ENCODE measurements at regions not wholly inside any gene's neighbourhood (a gene's known extent, or its start where the extent isn't known, plus 50 kb on each side); places are given as distances from the start of the nearest gene placed in this dataset.

DNA sequence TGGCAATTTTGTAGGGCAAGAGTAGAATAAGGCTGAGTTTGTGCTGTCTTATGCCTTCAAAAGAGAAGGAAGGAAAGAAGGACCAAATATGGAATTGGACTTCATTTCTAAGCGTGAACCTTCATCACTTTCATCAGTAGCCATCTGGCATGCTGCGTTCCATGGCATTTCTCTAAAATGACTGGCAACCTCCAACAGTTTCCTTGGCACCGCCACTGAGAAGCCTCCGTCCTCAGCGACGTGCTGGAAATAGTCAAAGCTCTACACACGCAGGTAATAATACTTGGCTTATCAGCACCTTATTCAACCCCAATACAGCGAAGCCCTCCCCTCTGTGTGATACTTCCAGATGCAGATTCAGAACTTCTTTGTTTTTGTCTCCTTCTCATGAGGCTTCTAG is 169.7 kb upstream of the CD180 start:
- TF ChIP-seq, protein P1, sequence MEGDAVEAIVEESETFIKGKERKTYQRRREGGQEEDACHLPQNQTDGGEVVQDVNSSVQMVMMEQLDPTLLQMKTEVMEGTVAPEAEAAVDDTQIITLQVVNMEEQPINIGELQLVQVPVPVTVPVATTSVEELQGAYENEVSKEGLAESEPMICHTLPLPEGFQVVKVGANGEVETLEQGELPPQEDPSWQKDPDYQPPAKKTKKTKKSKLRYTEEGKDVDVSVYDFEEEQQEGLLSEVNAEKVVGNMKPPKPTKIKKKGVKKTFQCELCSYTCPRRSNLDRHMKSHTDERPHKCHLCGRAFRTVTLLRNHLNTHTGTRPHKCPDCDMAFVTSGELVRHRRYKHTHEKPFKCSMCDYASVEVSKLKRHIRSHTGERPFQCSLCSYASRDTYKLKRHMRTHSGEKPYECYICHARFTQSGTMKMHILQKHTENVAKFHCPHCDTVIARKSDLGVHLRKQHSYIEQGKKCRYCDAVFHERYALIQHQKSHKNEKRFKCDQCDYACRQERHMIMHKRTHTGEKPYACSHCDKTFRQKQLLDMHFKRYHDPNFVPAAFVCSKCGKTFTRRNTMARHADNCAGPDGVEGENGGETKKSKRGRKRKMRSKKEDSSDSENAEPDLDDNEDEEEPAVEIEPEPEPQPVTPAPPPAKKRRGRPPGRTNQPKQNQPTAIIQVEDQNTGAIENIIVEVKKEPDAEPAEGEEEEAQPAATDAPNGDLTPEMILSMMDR (IDR thresholded peaks at IDR 0.05; ENCODE audit: low read depth, low read length, poor library complexity, severe bottlenecking): no peak
- no peak for TF ChIP-seq EZH2phosphoT487 (IDR thresholded peaks at IDR 0.05; ENCODE audit: borderline replicate concordance, low read length)

Measured in DOHH2 (cell line).